ENCODE measurements at regions not wholly inside any gene's neighbourhood (a gene's known extent, or its start where the extent isn't known, plus 50 kb on each side); places are given as distances from the start of the nearest gene placed in this dataset.

GRCh38 chr14:53779301-53779700 lies 177.3 kb downstream of the BMP4 start:
- TF ChIP-seq CTCF (IDR thresholded peaks at IDR 0.05; ENCODE audit: low read length) (no peak), EZH2 (IDR thresholded peaks at IDR 0.05; ENCODE audit: borderline replicate concordance, low read length) (no peak)
